T-helper 2 cell treated with Interferon-gamma antibody and Interleukin-4, amounts not matched to agents 5 μg/mL and 100 μg/mL, for 36 hours (primary cell): ENCODE measurements at regions not wholly inside any gene's neighbourhood (a gene's known extent, or its start where the extent isn't known, plus 50 kb on each side); places are given as distances from the start of the nearest gene placed in this dataset.
"Not testable (repeated sequence)": the region's sequence is repeated elsewhere in the genome, so short reads cannot be mapped to it uniquely, and the experiment has no call there.

ENCODE experiments used
- DNase-seq: peaks from one replicate; pipeline ENCODE4 v3.0.0; 2021; ENCODE audit warnings: low spot score
- H3K27ac Mint-ChIP-seq: one replicate; pipeline ENCODE4 v1.8.0; 2021; ENCODE audit warnings: mild to moderate bottlenecking, mixed read lengths
- H3K27me3 Mint-ChIP-seq: one replicate; pipeline ENCODE4 v1.8.0; 2021; ENCODE audit warnings: low read depth, mixed read lengths
- H3K36me3 Mint-ChIP-seq: one replicate; pipeline ENCODE4 v1.8.0; 2021; ENCODE audit warnings: low read depth, mixed read lengths
- H3K4me1 Mint-ChIP-seq: one replicate; pipeline ENCODE4 v1.8.0; 2021; ENCODE audit warnings: low read depth, mixed read lengths
- H3K4me3 Mint-ChIP-seq: one replicate; pipeline ENCODE4 v1.8.0; 2022; ENCODE audit warnings: mild to moderate bottlenecking, moderate library complexity, mixed read lengths
- H3K9me3 Mint-ChIP-seq: one replicate; pipeline ENCODE4 v1.8.0; 2021; ENCODE audit warnings: mixed read lengths

DNA sequence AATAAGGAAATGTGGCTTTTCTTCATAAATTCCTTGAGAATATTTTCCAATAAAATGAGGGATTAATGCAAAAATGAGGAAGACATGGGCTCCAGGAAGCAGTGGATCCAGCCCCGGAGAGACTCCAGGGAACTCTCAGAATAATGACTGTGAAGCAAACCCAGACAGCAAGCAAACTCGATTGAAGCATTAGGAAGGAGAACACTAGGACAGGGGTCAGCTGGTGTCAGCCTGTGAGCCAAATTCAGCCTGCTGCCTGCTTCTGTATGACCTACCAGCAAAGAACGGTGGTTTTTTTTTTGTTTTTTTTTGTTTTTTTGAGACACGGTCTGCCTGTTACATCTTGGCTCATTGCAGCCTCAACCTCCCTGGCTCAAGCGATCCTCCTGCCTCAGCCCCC, 133.9 kb upstream of the FOXN2 start:
- Mint-ChIP-seq H3K27me3 (no peaks in the 10 kb centered on the region), H3K27ac (no peak overlapping the region), H3K9me3 (no peaks in the 10 kb centered on the region), H3K4me1 (no peaks in the 10 kb centered on the region), H3K4me3 (no peak overlapping the region), H3K36me3 (no peaks in the 10 kb centered on the region)
- DNase-seq = no peak

DNA sequence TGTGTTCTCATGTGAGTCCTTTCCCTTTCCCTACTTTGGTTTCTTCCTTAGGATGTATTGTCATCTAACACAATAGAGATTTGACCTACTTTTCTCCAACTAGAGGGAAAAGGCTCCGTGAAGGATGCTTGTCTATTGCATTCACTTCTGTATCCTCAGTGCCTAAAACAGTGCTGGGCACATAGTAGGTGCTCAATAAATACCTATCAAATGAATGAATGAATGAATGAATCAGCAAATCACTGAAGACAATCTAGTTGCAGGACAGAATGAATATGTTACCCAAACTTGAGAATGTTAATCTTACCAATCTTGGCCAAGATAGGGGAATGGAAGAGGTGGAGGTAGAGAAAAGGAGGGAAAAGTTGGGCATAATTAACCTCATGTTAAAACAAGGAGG, 131.2 kb upstream of the FOXN2 start:
- Mint-ChIP-seq H3K36me3 (no peaks in the 10 kb centered on the region), H3K27me3 (no peaks in the 10 kb centered on the region), H3K4me1 (no peaks in the 10 kb centered on the region), H3K4me3 (no peak overlapping the region), H3K9me3 (no peaks in the 10 kb centered on the region), H3K27ac (no peak overlapping the region)
- DNase-seq = no peak

DNA sequence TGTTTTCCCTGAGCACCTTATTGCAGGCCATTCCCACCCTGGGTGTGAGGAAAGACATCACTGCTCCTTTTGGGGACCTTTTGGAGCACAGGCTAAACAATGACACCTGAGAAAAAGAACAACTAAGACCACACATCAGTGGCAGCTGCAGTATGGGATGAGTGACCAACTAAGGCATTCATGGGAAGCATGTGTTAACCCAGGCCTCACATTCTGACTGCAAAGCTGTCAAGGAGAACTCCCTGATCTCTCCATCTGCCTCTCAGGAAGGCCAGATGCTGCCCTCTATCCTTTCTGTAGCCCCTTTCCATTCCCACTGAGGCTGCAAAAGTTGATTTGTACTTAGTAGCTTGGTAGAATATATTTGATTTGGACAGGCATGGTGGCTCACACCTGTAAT, 130.5 kb upstream of the FOXN2 start:
- no peak overlapping the region for H3K4me3 Mint-ChIP-seq
- no peaks in the 10 kb centered on the region for H3K27me3 Mint-ChIP-seq
- no peaks in the 10 kb centered on the region for H3K36me3 Mint-ChIP-seq
- DNase-seq = no peak
- no peaks in the 10 kb centered on the region for H3K4me1 Mint-ChIP-seq
- H3K9me3 Mint-ChIP-seq = no peaks in the 10 kb centered on the region
- H3K27ac Mint-ChIP-seq = no peak overlapping the region

DNA sequence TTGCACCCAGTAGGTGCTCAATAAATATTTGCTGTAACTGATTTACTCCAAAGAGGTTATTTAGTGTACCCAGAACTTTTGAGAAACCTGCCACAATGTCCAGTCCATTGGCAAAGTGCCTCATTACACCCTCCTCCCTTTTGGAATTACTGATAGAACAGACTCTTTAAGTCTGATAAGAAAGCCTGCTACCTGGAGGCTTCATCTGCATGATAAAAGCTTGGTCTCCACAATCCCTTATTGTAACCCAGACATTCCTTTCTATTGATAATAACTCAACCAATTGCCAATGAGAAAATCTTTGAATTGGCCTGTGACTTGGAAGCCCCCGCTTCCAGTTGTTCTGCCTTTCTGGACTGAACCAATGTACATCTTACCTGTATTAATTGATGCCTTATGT, 127.0 kb upstream of the FOXN2 start:
- no peaks in the 10 kb centered on the region for H3K36me3 Mint-ChIP-seq
- no peaks in the 10 kb centered on the region for H3K9me3 Mint-ChIP-seq
- no peaks in the 10 kb centered on the region for H3K4me1 Mint-ChIP-seq
- H3K4me3 Mint-ChIP-seq = no peak overlapping the region
- no peak overlapping the region for H3K27ac Mint-ChIP-seq
- no peaks in the 10 kb centered on the region for H3K27me3 Mint-ChIP-seq
- no peak for DNase-seq

DNA sequence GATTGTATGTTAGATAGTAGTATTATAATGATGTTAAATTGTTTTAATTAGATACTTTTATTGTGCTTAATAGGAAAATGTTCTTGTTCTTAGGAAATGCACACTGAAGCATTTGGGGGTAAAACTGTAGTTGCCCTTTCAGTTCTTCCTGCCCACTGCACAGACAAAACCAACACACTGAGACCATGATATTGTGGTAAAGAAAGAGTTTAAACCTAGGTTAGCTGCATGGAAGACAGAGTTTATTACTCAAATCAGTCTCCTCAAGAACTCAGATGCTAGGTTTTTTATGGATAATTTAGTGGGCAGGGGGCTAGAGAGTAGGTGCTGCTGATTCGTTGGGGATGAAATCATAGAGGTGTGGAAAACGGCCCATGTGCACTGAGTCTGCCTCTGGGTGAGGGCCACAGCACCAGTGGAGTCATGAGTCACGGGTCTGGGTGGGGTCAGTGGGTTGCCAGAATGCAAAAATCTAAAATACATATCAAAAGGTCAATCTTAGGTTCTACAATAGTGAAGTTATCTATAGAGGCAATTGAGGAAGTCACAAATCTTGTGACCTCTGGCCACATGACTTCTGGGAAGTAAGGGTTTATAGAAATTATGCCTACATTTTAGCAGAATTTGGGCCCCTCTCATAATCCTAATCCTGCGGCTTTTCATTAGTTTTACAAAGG, 124.8 kb upstream of the FOXN2 start:
- Mint-ChIP-seq H3K27me3 (no peaks in the 10 kb centered on the region), H3K4me1 (no peaks in the 10 kb centered on the region), H3K36me3 (no peaks in the 10 kb centered on the region), H3K27ac (no peak overlapping the region), H3K9me3 (no peaks in the 10 kb centered on the region), H3K4me3 (no peak overlapping the region)
- DNase-seq = no peak

DNA sequence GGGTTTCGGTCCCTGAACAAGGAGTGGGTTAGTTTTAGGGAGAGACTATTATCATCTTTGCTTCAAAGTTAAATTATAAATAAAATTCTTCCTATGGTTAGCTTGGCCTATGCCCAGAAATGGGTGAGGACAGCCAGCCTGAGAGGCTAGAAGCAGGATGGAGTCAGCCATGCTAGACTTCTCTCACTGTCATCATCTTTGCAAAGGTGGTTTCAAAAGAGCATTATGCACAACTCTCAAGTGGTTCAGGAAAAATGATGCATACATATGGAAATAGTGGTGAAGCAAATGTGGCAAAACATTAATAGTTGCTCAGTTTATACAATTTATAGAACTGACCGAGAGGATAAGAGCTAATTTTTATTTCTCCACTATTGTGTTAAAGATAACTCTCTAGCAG, 124.3 kb upstream of the FOXN2 start:
- Mint-ChIP-seq H3K9me3 (no peaks in the 10 kb centered on the region), H3K4me3 (no peak overlapping the region), H3K4me1 (no peaks in the 10 kb centered on the region), H3K27ac (no peak overlapping the region), H3K36me3 (no peaks in the 10 kb centered on the region), H3K27me3 (no peaks in the 10 kb centered on the region)
- DNase-seq = no peak

DNA sequence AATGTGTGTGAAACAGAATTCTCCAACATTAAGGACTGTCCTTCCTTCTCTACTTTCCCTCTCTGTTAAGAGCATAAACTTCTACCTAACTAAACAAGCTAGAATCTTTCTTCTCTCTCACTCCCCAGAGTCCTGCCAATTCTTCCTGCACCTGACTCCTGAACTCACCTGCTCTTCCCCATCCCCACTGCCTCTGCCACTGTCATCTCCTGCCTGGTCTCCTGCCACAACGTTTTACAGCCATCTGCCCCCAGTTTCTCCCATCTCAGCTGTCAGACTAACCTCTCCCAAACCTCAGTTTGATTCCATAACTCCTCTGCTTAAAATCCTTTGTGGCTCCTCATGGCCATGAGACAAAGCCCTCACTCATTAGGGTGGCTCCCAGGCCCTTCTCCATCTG, 119.8 kb upstream of the FOXN2 start:
- Mint-ChIP-seq H3K27me3 (no peaks in the 10 kb centered on the region), H3K36me3 (no peaks in the 10 kb centered on the region), H3K9me3 (no peaks in the 10 kb centered on the region), H3K4me1 (no peaks in the 10 kb centered on the region), H3K4me3 (no peak overlapping the region), H3K27ac (no peak overlapping the region)
- no peak for DNase-seq

DNA sequence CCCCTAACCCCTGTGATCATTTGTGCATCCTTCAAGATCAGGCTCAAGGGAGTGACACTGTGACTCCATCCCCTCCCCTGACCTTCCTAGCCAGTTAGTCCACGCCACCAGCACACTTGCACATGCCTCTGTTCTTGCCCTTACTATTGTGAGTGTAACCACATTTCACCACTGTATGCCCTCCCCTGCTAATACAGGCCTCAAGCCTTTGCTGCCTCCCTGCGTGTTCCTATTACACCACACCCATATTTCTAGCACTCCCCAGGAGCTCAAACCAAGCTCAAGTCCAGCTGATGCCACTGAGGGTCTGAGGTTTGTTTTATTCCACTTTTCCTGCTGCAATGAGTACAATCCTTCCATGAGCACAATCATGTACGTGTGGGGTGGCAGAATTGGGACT, 119.3 kb upstream of the FOXN2 start:
- Mint-ChIP-seq H3K4me1 (no peaks in the 10 kb centered on the region), H3K27me3 (no peaks in the 10 kb centered on the region), H3K4me3 (no peak overlapping the region), H3K27ac (no peak overlapping the region), H3K36me3 (no peaks in the 10 kb centered on the region), H3K9me3 (no peaks in the 10 kb centered on the region)
- no peak for DNase-seq

DNA sequence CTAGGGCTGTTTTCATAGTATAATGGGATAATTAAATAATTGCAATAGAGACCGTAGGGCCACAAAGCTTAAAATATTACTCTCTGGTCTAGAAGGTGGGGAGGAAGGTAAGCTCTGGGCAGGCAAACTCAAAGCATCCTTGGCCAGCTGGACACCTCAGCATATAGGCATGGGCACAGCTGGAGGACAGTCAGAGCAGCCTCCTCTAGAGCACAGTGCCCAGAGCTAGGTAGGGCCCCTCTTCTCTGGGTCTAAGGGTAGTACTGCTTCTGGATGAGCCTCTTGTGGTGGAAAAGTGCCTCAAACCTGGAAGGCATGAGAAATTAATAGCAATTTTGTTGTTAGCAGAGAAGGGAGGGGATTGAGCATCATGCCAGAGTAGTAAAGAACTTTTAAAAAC, 116.9 kb upstream of the FOXN2 start:
- H3K27ac Mint-ChIP-seq = no peak overlapping the region
- no peaks in the 10 kb centered on the region for H3K9me3 Mint-ChIP-seq
- no peaks in the 10 kb centered on the region for H3K36me3 Mint-ChIP-seq
- H3K4me1 Mint-ChIP-seq = no peaks in the 10 kb centered on the region
- no peaks in the 10 kb centered on the region for H3K27me3 Mint-ChIP-seq
- H3K4me3 Mint-ChIP-seq = no peak overlapping the region
- no peak for DNase-seq

DNA sequence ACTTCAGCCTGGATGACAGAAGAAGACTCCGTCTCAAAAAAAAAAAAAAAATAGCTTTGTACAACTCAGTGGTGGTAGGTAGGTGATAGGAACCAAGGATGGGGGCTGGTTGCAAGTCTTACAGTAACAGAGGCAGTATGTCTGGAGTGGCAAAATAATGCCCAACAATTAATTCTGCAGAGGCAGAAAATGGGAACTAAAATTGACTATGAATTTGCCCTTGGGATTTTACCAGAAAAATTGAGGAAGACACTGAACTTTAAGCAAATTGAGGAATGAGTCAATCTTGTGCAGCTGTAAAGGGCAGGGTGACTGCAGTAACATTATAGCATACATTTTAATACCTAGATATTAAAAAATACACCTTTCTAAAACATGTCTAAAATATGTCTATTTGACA, 116.1 kb upstream of the FOXN2 start:
- Mint-ChIP-seq H3K27ac (no peak overlapping the region), H3K9me3 (no peaks in the 10 kb centered on the region)
- no peak for DNase-seq

DNA sequence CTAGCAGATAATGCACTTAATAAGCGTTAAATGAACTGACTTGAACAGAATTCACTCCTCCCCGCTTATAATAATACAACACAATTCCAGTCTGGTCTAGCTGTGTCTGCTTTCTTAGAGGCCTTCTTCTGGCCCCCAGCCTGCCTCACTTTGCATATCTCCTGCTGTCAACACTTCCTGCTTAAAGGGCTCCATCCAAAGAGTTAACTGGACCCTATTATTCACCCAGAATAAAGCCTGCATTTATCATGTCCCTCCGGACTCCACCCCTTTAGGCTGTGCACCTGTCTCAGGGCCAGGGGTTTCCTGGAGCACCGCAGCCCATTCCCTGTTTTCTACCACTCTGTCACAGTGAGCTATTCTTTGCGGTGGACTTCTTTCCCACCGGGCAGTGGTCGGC, 115.4 kb upstream of the FOXN2 start:
- Mint-ChIP-seq H3K4me1 (no peaks in the 10 kb centered on the region), H3K27me3 (no peaks in the 10 kb centered on the region), H3K9me3 (no peaks in the 10 kb centered on the region), H3K36me3 (no peaks in the 10 kb centered on the region), H3K27ac (no peak overlapping the region), H3K4me3 (no peak overlapping the region)
- no peak for DNase-seq

More for the DNA sequence above, 116.1 kb upstream of the FOXN2 start:
- H3K27me3 Mint-ChIP-seq = no peaks in the 10 kb centered on the region
- H3K4me3 Mint-ChIP-seq = no peak overlapping the region
- H3K36me3 Mint-ChIP-seq = no peaks in the 10 kb centered on the region
- H3K4me1 Mint-ChIP-seq = no peaks in the 10 kb centered on the region

DNA sequence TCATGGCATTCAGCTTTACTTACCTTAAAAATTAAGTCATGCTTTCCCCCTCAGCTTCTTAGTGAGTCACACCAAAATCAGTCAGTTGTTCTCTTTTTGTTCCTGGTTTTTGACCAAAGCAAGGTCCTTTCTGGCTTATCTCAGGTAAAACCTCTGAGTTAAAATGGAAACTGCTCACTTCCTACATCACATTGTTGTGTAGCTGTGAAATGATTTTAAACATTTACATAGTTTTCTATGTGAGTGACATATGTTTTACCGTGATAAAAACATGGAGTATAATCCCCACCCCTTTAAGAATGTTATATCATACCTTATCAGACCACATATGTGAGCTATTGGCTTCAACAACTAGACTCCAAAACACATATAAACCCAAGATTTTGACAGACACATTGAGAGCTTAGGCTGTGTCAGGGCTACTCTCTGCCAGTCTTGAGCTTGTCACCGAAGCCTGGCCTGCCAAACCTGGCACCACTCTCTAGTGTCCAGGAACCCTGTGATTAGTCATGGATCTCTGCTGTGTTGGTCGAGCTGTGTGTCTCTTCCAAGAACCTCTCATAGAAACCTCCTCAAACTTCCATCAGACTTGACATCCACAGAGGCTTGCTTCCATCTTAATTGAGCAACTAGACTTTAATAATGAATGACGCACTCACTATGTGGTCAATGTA, 113.7 kb upstream of the FOXN2 start:
- no peaks in the 10 kb centered on the region for H3K27me3 Mint-ChIP-seq
- H3K4me3 Mint-ChIP-seq = no peak overlapping the region
- no peak for DNase-seq
- no peaks in the 10 kb centered on the region for H3K36me3 Mint-ChIP-seq
- no peaks in the 10 kb centered on the region for H3K9me3 Mint-ChIP-seq
- peaks cover 2% of the 10 kb centered on the region for H3K4me1 Mint-ChIP-seq
- H3K27ac Mint-ChIP-seq = no peak overlapping the region

DNA sequence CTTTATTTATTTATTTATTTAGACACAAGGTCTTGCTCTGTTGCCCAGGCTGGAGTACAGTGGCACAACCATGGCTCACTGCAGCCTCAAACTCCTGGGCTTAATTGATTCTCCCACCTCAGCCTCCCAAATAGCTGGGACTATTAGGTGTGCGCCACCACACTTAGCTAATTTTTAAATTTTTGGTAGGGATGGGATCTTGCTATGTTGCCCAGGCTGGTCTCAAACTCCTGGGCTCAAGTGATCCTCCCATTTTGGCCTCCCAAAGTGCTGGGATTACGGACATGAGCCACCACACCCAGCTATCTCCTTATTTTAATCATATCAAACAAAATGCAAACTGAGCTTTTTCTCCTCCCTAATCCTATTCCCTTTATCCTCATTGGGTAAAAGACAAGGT, 113.0 kb upstream of the FOXN2 start:
- H3K4me1 Mint-ChIP-seq, H3K9me3 Mint-ChIP-seq, DNase-seq, H3K27ac Mint-ChIP-seq, H3K4me3 Mint-ChIP-seq, H3K36me3 Mint-ChIP-seq, H3K27me3 Mint-ChIP-seq: not testable (repeated sequence)

DNA sequence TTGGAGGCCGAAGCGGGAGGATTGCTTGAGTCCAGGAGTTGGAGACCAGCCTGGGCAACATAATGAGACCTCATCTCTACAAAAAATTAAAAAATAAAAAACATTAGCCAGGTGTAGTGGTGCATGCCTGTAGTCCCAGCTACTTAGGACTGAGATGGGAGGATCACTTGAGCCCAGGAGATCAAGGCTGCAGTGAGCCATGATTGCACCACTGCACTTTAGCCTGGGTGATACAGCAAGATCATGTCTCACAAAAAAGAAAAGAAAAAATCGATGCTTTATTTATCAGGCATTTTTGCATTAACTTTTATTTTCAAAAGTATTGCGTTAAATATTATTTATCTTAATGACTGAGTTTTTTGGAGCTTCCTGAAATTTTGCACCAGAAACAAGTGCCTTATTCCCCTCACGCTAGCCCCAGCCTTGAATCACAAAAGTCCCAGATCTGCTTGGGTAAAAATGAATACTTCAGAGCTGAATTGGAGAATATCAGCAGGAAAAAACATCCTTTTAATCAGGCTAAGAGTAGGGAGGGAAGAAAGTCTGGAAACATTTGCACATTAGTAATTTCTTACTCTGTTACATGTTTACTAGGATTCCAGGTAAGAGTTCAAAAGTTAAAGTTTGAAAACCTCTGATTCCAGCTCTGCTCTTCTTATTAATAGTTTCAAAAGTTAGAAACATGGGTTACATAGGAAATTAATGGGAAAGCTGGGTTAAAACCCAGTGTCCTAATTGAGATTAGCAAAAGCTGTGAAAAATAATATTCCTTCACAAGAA, 111.4 kb upstream of the FOXN2 start:
- Mint-ChIP-seq H3K4me3 (no peak overlapping the region), H3K9me3 (no peaks in the 10 kb centered on the region), H3K27me3 (no peaks in the 10 kb centered on the region), H3K4me1 (peaks cover 2% of the 10 kb centered on the region), H3K36me3 (no peaks in the 10 kb centered on the region), H3K27ac (no peak overlapping the region)
- DNase-seq = no peak
